ENCODE measurements at regions not wholly inside any gene's neighbourhood (a gene's known extent, or its start where the extent isn't known, plus 50 kb on each side); places are given as distances from the start of the nearest gene placed in this dataset.
"Not testable (repeated sequence)": the region's sequence is repeated elsewhere in the genome, so short reads cannot be mapped to it uniquely, and the experiment has no call there.

- no peak for DNase-seq
- no peak for TF ChIP-seq CTCF (IDR thresholded peaks at IDR 0.05; ENCODE audit: partially characterized antibody, unreplicated experiment)
- Mint-ChIP-seq H3K9me3 (ENCODE audit: unreplicated experiment) (no peaks in the 10 kb centered on the region), H3K4me3 (ENCODE audit: unreplicated experiment) (no peak overlapping the region), H3K27me3 (ENCODE audit: unreplicated experiment) (no peaks in the 10 kb centered on the region), H3K4me1 (ENCODE audit: low read depth, unreplicated experiment) (no peaks in the 10 kb centered on the region), H3K27ac (ENCODE audit: unreplicated experiment) (no peak overlapping the region), H3K36me3 (ENCODE audit: unreplicated experiment) (no peaks in the 10 kb centered on the region)
Observed at GRCh38 chrX:140038842-140039241, 73.5 kb upstream of the CXorf66 start.

- no peaks in the 10 kb centered on the region for H3K36me3 Mint-ChIP-seq (ENCODE audit: unreplicated experiment)
- no peak overlapping the region for H3K4me3 Mint-ChIP-seq (ENCODE audit: unreplicated experiment)
- peak; percentile 50 for TF ChIP-seq CTCF (IDR thresholded peaks at IDR 0.05; ENCODE audit: partially characterized antibody, unreplicated experiment)
- no peaks in the 10 kb centered on the region for H3K27me3 Mint-ChIP-seq (ENCODE audit: unreplicated experiment)
- H3K27ac Mint-ChIP-seq (ENCODE audit: unreplicated experiment): no peak overlapping the region
- no peaks in the 10 kb centered on the region for H3K9me3 Mint-ChIP-seq (ENCODE audit: unreplicated experiment)
- H3K4me1 Mint-ChIP-seq (ENCODE audit: low read depth, unreplicated experiment): no peaks in the 10 kb centered on the region
- no peak for DNase-seq
Observed at GRCh38 chrX:140034916-140035315, 69.6 kb upstream of the CXorf66 start.

GRCh38 chrX:140022482-140022881 lies 57.2 kb upstream of the CXorf66 start:
- Mint-ChIP-seq H3K4me3 (ENCODE audit: unreplicated experiment) (no peak overlapping the region), H3K36me3 (ENCODE audit: unreplicated experiment) (no peaks in the 10 kb centered on the region), H3K9me3 (ENCODE audit: unreplicated experiment) (no peaks in the 10 kb centered on the region), H3K27me3 (ENCODE audit: unreplicated experiment) (no peaks in the 10 kb centered on the region), H3K4me1 (ENCODE audit: low read depth, unreplicated experiment) (no peaks in the 10 kb centered on the region), H3K27ac (ENCODE audit: unreplicated experiment) (no peak overlapping the region)
- no peak for DNase-seq
- TF ChIP-seq CTCF (IDR thresholded peaks at IDR 0.05; ENCODE audit: partially characterized antibody, unreplicated experiment): no peak

- H3K4me1 Mint-ChIP-seq (ENCODE audit: low read depth, unreplicated experiment); H3K36me3 Mint-ChIP-seq (ENCODE audit: unreplicated experiment); H3K4me3 Mint-ChIP-seq (ENCODE audit: unreplicated experiment); H3K9me3 Mint-ChIP-seq (ENCODE audit: unreplicated experiment); H3K27ac Mint-ChIP-seq (ENCODE audit: unreplicated experiment); DNase-seq; H3K27me3 Mint-ChIP-seq (ENCODE audit: unreplicated experiment): not testable (repeated sequence)
Observed at GRCh38 chrX:140019134-140019533, 53.8 kb upstream of the CXorf66 start.

All from glutamatergic neuron (in vitro differentiated cells).